Right kidney (tissue), 1 donor: ENCODE measurements at regions not wholly inside any gene's neighbourhood (a gene's known extent, or its start where the extent isn't known, plus 50 kb on each side); places are given as distances from the start of the nearest gene placed in this dataset.
"Not testable (repeated sequence)": the region's sequence is repeated elsewhere in the genome, so short reads cannot be mapped to it uniquely, and the experiment has no call there.

Experiments
- DNase-seq: peaks from one replicate; pipeline ENCODE4 v3.0.0-alpha.2; 2016

DNA sequence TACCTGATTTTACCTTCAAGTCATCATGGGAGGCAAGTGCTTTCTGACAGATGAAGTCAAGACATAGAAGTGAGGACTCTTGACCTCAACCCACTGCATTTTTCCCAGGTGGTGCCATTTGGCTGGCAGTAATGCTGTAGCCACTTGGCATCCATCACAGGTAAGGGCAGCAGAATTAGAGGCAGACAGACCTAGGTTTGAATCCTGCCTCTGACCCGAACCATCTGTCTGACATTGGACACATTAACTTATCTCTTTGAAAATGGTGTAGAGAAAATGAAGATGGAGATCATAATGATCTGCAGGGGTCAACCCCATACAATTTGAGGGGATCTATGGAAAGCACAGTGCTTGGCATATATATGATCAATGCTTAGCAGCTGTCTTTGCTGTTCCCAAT, 505.5 kb downstream of the NPIPA7 start:
- DNase-seq: no peak

DNA sequence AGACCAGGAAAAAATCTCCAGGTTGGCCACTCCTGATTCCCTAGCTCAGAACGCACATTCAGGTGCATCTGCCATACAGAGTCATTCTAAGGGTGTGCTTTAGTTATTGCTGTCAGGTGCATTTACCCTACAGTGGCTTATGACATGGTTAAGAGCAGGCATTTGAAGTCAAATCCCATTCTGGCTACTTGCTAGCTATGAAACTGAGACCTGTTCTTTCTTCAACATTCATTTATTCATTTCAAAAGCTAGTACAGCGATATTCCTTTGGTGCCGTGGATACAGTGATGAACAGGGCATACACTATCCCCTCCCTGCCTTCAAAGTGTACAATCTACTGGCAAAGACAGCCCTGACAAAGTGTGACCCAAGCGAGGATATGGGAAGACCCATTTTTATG, 508.3 kb downstream of the NPIPA7 start:
- no peak for DNase-seq

DNA sequence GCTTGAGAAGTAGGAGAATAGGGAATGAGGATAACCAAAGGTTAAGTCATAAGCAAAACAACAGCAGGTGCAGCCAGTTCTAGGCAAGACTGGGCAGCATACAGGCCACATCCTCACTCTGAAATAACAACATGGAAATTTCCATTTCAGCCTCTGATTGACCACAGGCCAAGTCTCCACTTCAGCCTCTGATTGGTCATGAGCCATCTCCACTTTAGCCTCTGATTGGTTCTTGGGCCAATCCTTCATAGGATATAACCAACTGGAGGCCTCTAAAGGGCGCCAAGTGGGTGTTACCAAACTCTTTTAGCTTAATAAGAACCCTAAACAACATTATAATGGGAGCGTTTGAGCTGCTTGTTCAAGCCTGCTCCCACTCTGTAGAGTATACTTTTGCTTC, 512.0 kb downstream of the NPIPA7 start:
- DNase-seq: no peak

DNA sequence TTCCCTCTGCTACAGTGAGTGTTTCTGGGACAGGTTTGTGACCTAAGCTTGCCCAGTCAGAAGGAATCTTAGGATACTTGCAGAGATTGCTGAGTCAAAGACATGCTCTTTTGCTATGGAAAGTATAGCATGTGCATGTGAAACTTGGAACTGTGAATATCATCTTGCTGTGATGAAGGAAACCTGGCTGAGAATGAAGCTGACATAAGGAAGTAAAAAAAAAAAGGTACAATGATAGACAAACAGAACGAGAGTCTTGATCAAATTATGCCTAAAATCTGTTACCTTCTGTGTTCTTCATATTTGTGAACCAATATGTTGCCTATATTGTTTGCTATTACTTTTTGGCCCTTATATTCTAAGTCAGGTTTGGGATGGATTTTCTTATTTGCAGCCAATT, 525.7 kb downstream of the NPIPA7 start:
- DNase-seq: no peak

DNA sequence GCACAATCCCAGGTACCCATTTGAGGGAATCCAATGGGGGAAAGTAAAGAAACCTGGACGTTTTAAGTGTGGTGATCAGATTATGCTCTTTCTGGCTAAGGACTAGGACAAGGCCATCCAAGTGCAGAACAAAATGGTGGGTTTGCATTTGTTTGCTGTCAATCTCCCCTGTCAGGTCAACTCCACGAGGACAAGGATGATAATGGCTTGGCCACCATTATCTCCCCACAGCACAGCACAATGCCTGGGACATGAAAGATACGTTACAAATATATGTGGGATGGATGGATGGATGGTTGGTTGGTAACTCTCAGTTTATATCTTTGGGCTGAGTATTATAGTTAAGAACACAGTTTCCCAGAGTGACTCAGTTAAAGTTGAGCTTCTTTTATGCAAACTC, 526.9 kb downstream of the NPIPA7 start:
- no peak for DNase-seq

DNA sequence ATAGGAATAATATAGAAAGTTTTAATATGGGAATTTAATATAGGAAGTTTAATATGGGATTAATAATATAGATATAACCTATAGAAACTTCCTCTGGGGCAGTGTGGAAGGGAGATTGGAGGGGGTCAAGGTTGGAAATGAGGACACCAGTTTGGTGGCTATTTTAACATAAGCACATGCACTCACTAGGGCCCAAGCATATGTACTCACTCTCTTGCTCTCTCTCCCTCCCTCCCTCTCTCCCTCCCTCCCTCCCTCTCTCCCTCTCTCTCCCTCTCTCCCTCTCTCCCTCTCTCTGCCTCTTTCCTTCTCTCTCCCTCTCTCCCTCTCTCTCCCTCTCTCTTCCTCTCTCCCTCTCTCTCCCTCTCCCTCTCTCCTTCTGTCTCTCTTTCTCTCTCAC, 528.1 kb downstream of the NPIPA7 start:
- DNase-seq: no peak

DNA sequence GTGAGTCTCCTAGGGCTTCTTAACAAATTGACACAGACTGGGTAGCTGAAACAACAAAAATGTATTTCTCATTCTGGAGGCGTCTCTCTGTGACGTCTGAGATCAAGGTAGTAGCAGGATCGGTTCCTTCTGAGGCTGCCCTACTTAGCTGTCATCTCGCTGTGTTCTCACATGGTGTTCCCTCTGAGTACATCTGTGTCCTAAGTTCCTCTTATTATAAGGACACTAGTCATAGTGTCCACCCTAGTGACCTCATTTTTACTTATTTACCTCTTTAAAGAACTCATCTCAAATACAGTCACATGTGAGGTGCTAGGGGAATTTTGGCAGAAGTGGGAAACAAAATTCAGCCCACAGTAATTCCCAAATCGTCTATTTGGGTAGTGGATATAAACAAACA, 529.1 kb downstream of the NPIPA7 start:
- no peak for DNase-seq

DNA sequence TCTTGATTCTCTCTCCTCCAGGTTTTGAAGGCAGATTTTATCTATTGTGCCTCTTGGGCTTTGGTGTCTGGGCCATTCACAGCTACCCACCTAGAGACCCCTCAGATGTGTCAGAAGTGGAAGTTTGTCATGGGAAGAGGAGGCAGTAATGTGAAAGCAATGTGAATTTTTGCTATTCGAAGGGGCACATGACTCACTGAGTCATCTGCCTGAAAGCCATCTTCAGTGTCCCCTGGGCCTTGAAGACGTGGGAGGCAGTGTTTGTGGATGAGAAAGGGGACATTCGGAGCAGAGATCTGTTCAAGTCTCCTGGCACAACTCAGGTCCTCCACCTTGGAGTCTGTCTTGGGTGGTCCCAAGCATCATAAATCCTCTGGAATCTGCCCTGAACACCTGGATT, 530.2 kb downstream of the NPIPA7 start:
- no peak for DNase-seq

DNA sequence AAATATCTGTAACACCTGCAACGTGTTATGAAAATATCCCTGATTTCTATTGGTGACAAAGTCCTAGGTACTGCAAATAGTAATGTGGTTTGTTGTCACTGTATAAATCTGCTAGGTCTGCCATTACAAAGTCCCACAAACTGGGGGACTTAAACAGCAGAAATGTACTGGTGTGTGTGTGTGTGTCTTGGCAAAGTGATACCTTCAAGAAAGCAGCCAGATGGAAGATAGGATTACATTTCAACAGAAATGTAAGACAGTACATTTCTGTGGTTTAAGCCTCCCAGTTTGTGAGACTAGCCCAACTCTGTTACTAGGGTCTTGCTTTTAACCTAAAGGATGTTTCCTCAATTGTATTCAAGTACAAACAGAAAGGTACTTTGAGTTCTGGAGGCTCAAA, 531.7 kb downstream of the NPIPA7 start:
- DNase-seq: no peak

DNA sequence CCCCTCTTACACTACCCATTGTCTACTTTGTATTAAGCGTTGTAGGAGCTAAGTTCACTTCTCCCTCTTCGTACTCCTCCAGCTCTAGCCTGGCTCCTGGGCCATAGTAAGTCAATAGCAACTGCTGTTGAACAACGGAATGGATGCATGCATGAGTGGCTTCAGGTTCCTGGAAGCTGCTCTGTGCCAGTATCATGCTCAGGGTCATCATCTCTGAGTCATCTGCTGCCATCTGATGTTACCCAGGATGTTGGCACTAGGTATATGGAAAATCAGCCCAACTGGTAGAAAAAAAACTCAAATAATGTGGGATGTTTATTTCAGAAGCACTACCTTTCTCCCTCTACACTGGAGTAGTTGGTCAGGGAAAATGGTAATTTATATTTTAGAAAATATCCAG, 536.8 kb downstream of the NPIPA7 start:
- DNase-seq: no peak

DNA sequence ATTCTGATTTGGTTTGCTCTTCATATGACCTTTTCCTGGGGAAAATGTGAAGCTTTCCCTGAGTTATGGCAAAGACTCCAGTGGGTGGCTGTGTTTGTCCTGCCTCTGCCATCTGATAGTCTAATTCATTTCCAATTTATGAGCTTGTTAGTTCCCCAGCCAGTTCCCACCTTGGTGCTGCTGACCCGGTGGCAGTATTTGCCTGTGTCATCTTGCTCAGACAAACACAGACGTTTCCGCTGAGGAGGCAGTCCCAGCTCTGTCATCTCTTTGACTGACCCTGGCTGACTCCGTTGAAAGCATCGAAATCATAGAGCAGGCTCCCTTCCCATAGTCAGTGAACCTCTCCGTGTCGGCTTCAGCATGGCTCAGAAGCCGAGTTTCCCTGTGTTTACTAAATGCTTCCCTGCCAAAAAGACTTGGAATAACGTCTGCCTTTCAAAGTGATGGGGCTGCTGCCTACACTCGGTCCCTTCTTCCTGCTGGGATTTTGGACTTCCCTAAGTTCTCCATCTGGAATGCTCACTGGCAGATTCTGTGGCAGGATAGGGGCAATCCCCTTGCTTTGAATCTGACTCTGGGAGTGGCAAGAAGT, 538.3 kb downstream of the NPIPA7 start:
- peak; percentile 20 for DNase-seq

DNA sequence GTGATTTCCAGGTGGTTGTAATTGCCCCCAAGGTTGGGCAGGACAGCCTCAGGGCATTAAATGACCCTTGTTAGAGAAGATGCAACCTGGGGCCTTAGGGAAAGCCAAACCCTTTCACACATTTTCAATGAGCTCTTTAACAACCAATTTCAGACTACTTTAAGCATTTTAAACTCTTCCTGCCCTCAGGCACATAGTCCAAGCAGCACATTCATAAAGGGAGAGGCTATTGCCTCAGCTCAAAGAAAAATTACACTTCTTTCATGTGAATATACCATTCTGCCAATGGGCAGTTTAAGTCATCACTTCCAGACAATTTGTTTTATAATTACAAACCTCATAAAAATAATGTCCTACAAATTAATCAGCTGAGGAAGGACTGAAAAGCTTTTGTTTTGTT, 544.5 kb downstream of the NPIPA7 start:
- DNase-seq: no peak

DNA sequence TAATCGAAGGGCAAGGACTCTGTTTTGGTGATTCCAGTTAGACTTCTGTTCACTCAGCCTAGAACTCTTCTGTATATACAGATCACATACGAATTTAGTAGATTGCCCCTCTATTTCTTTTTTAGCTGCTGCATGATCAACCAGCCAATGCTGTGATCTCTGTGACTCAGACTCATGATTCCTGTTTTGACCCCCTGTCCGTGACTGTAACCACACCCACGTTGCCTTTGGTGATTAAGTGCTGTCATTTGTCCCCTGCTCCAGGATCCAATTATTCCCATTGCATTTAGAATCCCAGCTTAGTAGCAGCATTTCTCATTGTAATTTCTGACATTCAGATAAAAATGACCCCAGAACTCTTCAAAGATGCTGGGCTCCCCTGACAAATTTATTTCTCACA, 545.7 kb downstream of the NPIPA7 start:
- DNase-seq: no peak

DNA sequence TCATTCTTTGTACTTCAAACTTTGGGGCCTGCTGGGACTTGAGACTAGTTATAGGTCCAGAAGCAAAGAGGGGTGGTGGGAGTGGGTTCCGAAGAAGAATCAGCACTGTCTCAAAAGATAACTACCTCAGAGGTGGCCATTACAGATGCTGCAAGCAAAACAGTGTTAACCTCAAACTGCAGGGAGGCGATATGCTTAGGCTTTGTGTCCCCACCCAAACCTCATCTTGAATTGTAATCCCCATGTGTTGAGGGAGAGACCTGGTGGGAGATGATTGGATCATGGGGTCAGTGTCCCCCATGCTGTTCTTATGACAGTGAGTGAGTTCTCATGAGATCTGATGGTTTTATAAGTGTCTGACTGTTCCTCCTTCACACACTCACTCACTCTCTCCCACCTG, 545.3 kb downstream of the XYLT1 start:
- DNase-seq: no peak

DNA sequence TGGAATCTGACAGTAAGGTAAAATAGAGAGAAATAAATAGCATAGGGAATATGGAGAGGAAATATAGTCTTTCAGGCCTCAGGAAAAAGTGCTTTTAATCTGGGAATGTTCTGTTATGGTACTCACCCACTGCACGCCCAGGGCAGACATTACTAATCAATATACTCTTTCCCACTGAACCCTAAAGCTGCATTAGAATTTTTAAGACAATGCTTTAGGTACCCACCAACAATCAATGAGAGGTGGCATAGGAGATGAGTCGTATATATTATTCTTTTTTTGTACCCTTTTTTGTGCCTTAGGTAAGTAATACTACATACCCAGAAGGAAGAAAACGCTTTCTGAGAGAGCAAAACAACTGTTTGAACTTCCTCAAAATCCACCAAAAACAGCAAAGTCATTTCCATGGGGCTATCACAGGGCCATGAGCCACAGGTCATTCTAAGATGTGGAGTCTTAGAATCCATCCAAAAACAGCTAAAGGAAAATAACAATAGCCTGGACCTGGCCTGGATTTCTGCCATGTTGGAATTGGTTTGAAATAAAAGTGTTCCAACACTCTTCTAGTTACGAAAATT, 542.1 kb downstream of the XYLT1 start:
- DNase-seq: no peak

DNA sequence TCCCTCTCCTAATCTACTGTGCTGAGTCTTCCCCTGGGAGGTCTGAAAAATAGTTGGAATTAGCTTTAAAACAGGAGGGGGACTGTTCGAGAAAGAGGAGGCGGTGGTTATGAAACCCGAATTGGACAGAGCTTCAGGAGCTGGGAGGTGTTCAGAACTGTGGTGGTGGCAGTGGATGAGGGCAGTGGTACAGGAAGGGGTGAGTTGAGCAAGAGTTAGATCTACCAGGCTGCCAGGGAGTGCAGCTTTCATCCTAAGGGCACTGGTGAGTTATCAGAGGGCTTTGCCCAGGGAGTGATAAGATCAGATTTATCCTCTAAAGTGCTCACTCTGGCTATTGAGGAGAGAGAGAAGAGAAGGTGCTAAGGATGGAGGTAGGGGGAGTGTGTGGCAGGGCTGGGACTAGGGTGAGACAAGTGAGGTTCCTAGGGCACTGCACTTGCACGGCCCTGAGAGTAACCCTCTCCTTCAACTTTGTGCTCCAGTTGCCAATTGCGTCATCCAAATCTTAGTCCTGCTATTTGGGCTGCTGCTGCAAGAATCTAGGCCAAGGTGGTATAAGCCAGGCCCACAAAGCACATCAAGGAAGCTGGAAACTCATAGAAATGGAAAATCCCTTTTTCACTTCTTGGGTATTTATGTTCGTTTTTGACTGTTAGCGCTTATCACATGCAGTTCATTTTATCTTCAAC, 540.3 kb downstream of the XYLT1 start:
- DNase-seq: no peak

DNA sequence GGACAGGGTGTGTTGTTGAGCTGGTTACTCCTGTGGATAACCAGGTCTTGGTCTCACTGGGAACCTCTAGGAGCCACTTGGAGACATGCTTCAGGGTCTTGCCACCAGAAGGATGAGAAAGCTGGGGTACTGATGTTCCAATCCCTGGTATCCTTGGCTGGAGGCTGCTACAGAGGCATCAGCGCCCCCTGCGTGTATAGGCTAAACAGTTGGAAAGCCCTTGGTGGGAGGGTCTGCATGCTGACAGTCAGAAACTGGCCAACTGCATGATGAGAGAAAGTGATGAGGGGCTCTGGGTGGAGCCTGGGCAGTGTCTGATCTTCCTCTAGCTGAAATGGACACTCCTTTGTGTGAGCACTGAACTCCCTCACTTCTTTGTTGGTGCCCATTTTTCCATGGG, 536.9 kb downstream of the XYLT1 start:
- DNase-seq: no peak

DNA sequence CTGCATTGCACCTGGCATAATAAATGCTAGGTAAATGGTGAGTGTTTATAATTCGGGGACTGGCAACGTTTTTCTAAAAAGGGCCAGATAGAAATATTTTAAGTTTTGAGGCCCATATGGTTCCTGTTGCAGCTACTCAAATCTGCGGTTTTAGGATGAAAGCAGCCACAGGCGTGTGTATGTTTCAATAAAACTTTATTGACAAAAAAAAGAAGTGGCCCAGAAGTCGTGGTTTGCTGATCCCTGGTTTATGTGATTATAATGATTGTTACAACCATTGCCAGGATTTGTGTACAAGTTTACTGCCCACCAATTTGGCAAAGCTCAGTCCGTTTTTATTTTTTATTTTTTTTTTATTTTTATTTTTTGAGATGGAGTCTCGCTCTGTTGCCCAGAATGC, 536.1 kb downstream of the XYLT1 start:
- no peak for DNase-seq

DNA sequence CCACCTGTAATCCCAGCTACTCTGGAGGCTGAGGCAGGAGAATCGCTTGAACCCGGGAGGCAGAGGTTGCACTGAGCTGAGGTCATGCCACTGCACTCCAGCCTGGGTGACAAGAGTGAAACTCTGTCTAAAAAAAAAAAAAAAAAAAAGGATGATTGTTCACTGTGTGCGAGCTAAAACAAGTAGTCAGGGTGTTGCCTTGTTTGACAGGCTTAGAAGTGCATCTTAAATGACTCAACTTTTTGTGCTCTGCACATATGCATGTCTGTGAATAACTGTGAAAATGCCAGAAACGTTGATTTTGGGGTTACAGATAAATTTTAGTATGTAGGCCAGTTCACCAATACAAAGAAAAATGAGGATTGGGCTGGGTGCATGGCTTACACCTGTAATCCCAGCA, 534.9 kb downstream of the XYLT1 start:
- not testable (repeated sequence) for DNase-seq

DNA sequence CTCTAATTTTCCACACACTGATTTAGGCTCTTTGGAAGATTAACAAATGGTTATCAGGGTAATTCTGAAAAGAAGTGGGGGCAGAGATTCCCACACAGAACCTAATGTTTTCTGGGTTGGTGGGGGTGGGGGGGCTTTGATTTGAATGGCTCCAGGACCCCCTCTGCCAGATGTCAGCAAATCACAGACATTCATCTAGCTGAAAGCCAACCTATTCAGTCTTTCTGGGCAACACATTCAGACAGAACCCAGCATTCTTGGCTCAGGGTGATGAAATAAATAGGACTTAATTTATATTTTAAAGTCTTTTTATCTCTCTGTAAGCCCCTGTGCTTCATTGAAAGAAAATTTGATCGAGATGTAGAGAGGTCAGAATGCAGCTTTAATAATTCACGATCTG, 533.2 kb downstream of the XYLT1 start:
- no peak for DNase-seq

DNA sequence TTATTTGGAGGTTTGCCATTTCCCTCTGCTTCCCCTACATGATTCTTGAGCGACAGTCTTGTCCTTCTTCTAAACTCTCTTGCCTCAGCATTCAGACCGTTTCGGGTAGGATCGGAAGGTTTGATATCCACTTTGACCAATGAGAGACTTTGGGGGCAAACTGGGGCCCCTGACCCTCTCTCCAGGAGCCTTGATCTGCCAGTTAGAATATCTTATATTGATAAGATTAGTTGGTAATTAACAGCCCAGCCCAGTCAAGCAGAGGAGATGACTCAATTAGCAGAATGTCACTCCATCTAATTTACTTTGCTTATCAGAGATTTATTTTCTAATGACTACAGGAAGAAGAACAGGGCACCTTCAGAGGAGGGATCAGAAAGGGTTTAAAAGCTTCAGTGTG, 532.8 kb downstream of the XYLT1 start:
- DNase-seq: no peak

DNA sequence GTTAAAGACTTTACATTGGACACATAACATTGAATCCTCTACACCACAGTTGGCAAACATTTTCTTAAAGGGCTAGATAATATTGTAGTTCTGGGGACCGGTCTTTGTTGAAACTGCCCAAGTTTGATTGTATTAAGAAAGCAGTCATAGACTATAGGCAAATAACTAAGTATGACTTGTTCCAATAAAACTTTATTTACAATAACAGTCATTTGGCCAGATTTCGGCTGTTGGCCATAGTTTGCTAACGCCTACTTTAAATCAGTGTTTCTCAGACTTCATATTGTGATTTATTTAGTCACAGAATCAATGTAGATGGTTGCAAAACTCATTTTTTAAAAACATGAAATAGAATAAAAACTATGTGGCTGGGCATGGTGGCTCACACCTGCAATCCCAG, 531.8 kb downstream of the XYLT1 start:
- DNase-seq: no peak

DNA sequence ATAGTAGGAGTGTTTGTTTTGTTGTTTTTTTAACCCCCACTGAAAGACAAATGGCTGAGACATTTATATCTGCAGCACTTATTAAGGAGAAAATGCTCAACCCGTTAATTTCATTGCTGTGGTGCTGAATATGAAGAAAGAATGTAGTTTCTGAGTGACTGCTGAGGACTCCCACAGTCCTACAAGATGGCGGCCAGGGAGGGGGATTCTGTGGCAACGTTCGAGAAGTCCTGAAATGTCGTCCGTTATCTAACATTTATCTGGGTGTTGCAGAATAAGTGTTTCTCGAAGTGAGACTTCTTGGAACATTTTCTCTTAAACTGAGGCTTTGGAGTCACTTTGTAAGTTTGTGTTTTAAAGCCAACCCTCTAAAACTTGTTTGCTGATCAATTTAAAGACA, 530.4 kb downstream of the XYLT1 start:
- DNase-seq: no peak

DNA sequence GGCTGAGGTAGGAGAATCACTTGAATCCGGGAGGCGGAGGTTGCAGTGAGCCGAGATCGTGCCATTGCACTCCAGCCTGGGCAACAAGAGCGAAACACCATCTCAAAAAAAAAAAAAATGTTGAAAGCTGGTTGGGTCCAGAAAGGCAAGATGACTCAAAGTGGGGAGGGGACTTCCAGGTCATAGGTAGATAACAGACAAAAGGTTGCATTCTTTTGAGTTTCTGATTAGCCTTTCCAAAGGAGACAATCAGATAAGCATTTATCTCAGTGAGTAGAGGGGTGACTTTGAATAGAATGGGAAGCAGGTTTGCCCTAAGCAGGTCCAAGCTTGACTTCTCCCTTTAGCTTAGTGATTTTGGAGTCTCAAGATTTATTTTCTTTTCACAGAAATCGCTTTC, 527.9 kb downstream of the XYLT1 start:
- DNase-seq: not testable (repeated sequence)
